Gastroesophageal sphincter (tissue), 3 donors: ENCODE measurements at regions not wholly inside any gene's neighbourhood (a gene's known extent, or its start where the extent isn't known, plus 50 kb on each side); places are given as distances from the start of the nearest gene placed in this dataset.

ENCODE experiments used
- CTCF ChIP-seq, 4 experiments: fragments of 200-600 bp in 2 of 4; fragments of 450-650 bp in 2 of 4; sonication (generic) in 1 of 4; IDR thresholded peaks; one replicate each; pipeline ENCODE4 v1.5.1; 2017 to 2019; ENCODE audit warnings: antibody characterized with exemption in 4 of 4, mild to moderate bottlenecking in 2 of 4, moderate library complexity in 2 of 4
- POLR2AphosphoS5 ChIP-seq: sonication (generic); formaldehyde crosslinking; IDR thresholded peaks from one replicate; pipeline ENCODE4 v1.6.1; 2017; ENCODE audit warnings: antibody characterized with exemption

GRCh38 chr1:118302145-118302544, 117.1 kb upstream of the SPAG17 start:
- TF ChIP-seq CTCF (IDR thresholded peaks at IDR 0.05) = no peak
- no peak for TF ChIP-seq POLR2AphosphoS5
